H9 (cell line): ENCODE measurements at regions not wholly inside any gene's neighbourhood (a gene's known extent, or its start where the extent isn't known, plus 50 kb on each side); places are given as distances from the start of the nearest gene placed in this dataset.

Source experiments
- DNase-seq: peaks from one replicate; pipeline ENCODE4 v3.0.0-alpha.2; 2017
- H2AFZ ChIP-seq: one replicate; pipeline ENCODE4 v1.6.1; 2013; ENCODE audit warnings: mild to moderate bottlenecking, low read length, control low read depth, moderate library complexity
- H2AK5ac ChIP-seq: 2 replicates; pipeline ENCODE4 v1.6.1; 2013; ENCODE audit warnings: low read length, control low read depth, mixed read lengths; ENCODE audit not compliant: insufficient read length
- H2BK120ac ChIP-seq: one replicate; pipeline ENCODE4 v1.6.1; 2013; ENCODE audit warnings: low read depth, mild to moderate bottlenecking, low read length, control low read depth, inconsistent platforms; ENCODE audit not compliant: poor library complexity, severe bottlenecking
- H2BK12ac ChIP-seq: 2 replicates; pipeline ENCODE4 v1.6.1; 2013; ENCODE audit warnings: low read length, control low read depth, mixed read lengths, low read depth; ENCODE audit not compliant: insufficient read length
- H2BK15ac ChIP-seq: 2 replicates; pipeline ENCODE4 v1.6.1; 2013; ENCODE audit warnings: low read depth, low read length, control low read depth
- H2BK20ac ChIP-seq: one replicate; pipeline ENCODE4 v1.6.1; 2013; ENCODE audit warnings: low read depth, mild to moderate bottlenecking, low read length, control low read depth, inconsistent platforms; ENCODE audit not compliant: poor library complexity, severe bottlenecking
- H2BK5ac ChIP-seq: 2 replicates; pipeline ENCODE4 v1.6.1; 2013; ENCODE audit warnings: low read length, control low read depth, mixed read lengths; ENCODE audit not compliant: insufficient read length
- H3K14ac ChIP-seq: 2 replicates; pipeline ENCODE4 v1.6.1; 2013; ENCODE audit warnings: low read length, control low read depth; ENCODE audit not compliant: insufficient read depth
- H3K18ac ChIP-seq: 2 replicates; pipeline ENCODE4 v1.6.1; 2013; ENCODE audit warnings: low read depth, mild to moderate bottlenecking, mixed read lengths, low read length, control low read depth; ENCODE audit not compliant: insufficient read length
- H3K23ac ChIP-seq: 2 replicates; pipeline ENCODE4 v1.6.1; 2013; ENCODE audit warnings: low read length, control low read depth, mixed read lengths, low read depth; ENCODE audit not compliant: insufficient read length
- H3K23me2 ChIP-seq: 2 replicates; pipeline ENCODE4 v1.6.1; 2013; ENCODE audit warnings: low read depth, mild to moderate bottlenecking, mixed read lengths, low read length, control low read depth; ENCODE audit not compliant: insufficient read length, poor library complexity, severe bottlenecking
- H3K27ac ChIP-seq: 2 replicates; pipeline ENCODE4 v1.5.1; 2013; ENCODE audit warnings: low read length, control low read depth, mixed read lengths, low read depth; ENCODE audit not compliant: insufficient read length
- H3K27me3 ChIP-seq: 2 replicates; pipeline ENCODE4 v1.6.1; 2013; ENCODE audit warnings: low read length, control low read depth, inconsistent platforms; ENCODE audit not compliant: insufficient read depth
- H3K4ac ChIP-seq: 2 replicates; pipeline ENCODE4 v1.6.1; 2013; ENCODE audit warnings: low read depth, mild to moderate bottlenecking, control low read depth, inconsistent platforms, low read length, moderate library complexity
- H3K4me1 ChIP-seq: 2 replicates; pipeline ENCODE4 v1.6.1; 2013; ENCODE audit warnings: low read length, control low read depth, inconsistent platforms; ENCODE audit not compliant: insufficient read depth
- H3K4me2 ChIP-seq: 2 replicates; pipeline ENCODE4 v1.6.1; 2013; ENCODE audit warnings: low read length, control low read depth, mixed read lengths; ENCODE audit not compliant: insufficient read length, insufficient read depth
- H3K56ac ChIP-seq: 2 replicates; pipeline ENCODE4 v1.6.1; 2013; ENCODE audit warnings: low read depth, mild to moderate bottlenecking, mixed read lengths, low read length, control low read depth; ENCODE audit not compliant: insufficient read length
- H3K79me1 ChIP-seq: 2 replicates; pipeline ENCODE4 v1.6.1; 2013; ENCODE audit warnings: low read depth, mild to moderate bottlenecking, moderate library complexity, low read length, control low read depth, inconsistent platforms; ENCODE audit not compliant: insufficient read depth, poor library complexity, severe bottlenecking
- H3K79me2 ChIP-seq: 2 replicates; pipeline ENCODE4 v1.6.1; 2013; ENCODE audit warnings: low read length, control low read depth, inconsistent platforms; ENCODE audit not compliant: insufficient read depth
- H3K9ac ChIP-seq: 2 replicates; pipeline ENCODE4 v1.6.1; 2013; ENCODE audit warnings: low read length, control low read depth, mixed read lengths; ENCODE audit not compliant: insufficient read length; ENCODE audit errors: extremely low read depth
- H3K9me3 ChIP-seq: one replicate; pipeline ENCODE4 v1.6.1; 2013; ENCODE audit warnings: low read depth, low read length, inconsistent platforms; ENCODE audit not compliant: control insufficient read depth
- H3T11ph ChIP-seq: one replicate; pipeline ENCODE4 v1.6.1; 2013; ENCODE audit warnings: mild to moderate bottlenecking, low read length, control low read depth, inconsistent platforms
- H4K20me1 ChIP-seq: one replicate; pipeline ENCODE4 v1.6.1; 2013; ENCODE audit not compliant: control insufficient read depth, insufficient read length, insufficient read depth
- H4K5ac ChIP-seq: 2 replicates; pipeline ENCODE4 v1.6.1; 2013; ENCODE audit warnings: low read depth, mild to moderate bottlenecking, mixed read lengths, low read length, control low read depth; ENCODE audit not compliant: insufficient read length
- H4K8ac ChIP-seq: replicated peaks from 2 replicates; pipeline ENCODE4 v1.6.1; 2013; ENCODE audit warnings: low read length, control low read depth, mixed read lengths, low read depth; ENCODE audit not compliant: insufficient read length
- H4K91ac ChIP-seq: 2 replicates; pipeline ENCODE4 v1.6.1; 2013; ENCODE audit warnings: low read depth, mild to moderate bottlenecking, moderate library complexity, mixed read lengths, low read length, control low read depth; ENCODE audit not compliant: insufficient read length
- H3K27ac Mint-ChIP-seq, 3 experiments: 2 replicates in 2 of 3; 3 replicates in 1 of 3; pipeline ENCODE4 v1.8.0; 2020 to 2021; ENCODE audit warnings: mixed read lengths in 3 of 3, mild to moderate bottlenecking in 1 of 3, moderate library complexity in 1 of 3
- H3K27me3 Mint-ChIP-seq: 2 replicates; pipeline ENCODE4 v1.8.0; 2021; ENCODE audit warnings: low read depth, mild to moderate bottlenecking, moderate library complexity, mixed read lengths
- H3K36me3 Mint-ChIP-seq, 3 experiments: 2 replicates in 2 of 3; 3 replicates in 1 of 3; pipeline ENCODE4 v1.8.0; 2020 to 2021; ENCODE audit warnings: low read depth in 3 of 3, mixed read lengths in 3 of 3; ENCODE audit not compliant: insufficient read depth in 1 of 3
- H3K4me1 Mint-ChIP-seq, 2 experiments: 2 replicates each; pipeline ENCODE4 v1.8.0; 2020; ENCODE audit warnings: mixed read lengths in 2 of 2
- H3K4me3 Mint-ChIP-seq, 2 experiments: 2 replicates in 1 of 2; 3 replicates in 1 of 2; pipeline ENCODE4 v1.8.0; 2020 to 2021; ENCODE audit warnings: mild to moderate bottlenecking in 2 of 2, mixed read lengths in 2 of 2, moderate library complexity in 1 of 2
- H3K9me3 Mint-ChIP-seq, 2 experiments: 2 replicates in 1 of 2; 3 replicates in 1 of 2; pipeline ENCODE4 v1.8.0; 2020; ENCODE audit warnings: mild to moderate bottlenecking in 2 of 2, mixed read lengths in 2 of 2, moderate library complexity in 1 of 2
- WGBS: extraction: QIAGEN DNeasy Blood & Tissue Kit; methylation state at CpG from one replicate; pipeline ENCODE4 v1.1.7; 2013; ENCODE audit warnings: missing lambda C conversion rate, low lambda C conversion rate, mixed read lengths; ENCODE audit not compliant: insufficient read length; ENCODE audit errors: extremely low coverage; 5-methylcytosine and 5-hydroxymethylcytosine counted together
- TF ChIP-seq, protein P1 (sequence below): fragments of 200-600 bp; sonication (generic); conservative IDR thresholded peaks from 3 replicates; pipeline ENCODE4 v1.8.0; 2021; ENCODE audit warnings: antibody characterized with exemption, mild to moderate bottlenecking

DNA sequence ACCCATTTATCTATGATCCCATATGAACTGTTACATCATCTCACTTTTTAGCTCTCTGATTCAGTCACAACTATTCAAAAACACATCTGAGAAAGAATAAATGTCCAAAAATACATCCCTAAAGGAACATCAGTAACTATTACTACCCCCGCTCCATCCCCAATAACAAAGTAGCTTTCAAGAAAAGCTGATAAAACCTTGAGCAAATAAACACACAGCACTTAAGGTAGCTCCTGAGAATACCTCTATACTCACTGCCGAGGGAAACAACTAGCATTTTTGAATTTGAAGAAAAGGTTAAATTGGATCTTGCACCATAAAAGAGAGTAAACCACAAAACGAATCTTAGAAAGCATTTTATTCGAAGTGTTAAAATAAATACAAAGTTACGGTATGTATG, 63.4 kb downstream of the PMAIP1 start:
- 0 out of 7 replicates have a peak overlapping the region, but pooled peaks of 1 of the 3 experiments have one; percentile 5 for H3K27ac Mint-ChIP-seq
- H3K18ac ChIP-seq: no peak overlapping the region
- H3K14ac ChIP-seq: no peak overlapping the region
- H3K27me3 ChIP-seq: no peaks in the 10 kb centered on the region
- H3K4me2 ChIP-seq: no peak overlapping the region
- peaks cover 7 to 9% of the 10 kb centered on the region in 2 experiments for H3K4me1 Mint-ChIP-seq
- H3K9ac ChIP-seq: no peak overlapping the region
- DNase-seq: no peak
- H3K4ac ChIP-seq: no peak overlapping the region
- TF ChIP-seq, protein P1, sequence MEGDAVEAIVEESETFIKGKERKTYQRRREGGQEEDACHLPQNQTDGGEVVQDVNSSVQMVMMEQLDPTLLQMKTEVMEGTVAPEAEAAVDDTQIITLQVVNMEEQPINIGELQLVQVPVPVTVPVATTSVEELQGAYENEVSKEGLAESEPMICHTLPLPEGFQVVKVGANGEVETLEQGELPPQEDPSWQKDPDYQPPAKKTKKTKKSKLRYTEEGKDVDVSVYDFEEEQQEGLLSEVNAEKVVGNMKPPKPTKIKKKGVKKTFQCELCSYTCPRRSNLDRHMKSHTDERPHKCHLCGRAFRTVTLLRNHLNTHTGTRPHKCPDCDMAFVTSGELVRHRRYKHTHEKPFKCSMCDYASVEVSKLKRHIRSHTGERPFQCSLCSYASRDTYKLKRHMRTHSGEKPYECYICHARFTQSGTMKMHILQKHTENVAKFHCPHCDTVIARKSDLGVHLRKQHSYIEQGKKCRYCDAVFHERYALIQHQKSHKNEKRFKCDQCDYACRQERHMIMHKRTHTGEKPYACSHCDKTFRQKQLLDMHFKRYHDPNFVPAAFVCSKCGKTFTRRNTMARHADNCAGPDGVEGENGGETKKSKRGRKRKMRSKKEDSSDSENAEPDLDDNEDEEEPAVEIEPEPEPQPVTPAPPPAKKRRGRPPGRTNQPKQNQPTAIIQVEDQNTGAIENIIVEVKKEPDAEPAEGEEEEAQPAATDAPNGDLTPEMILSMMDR: no peak
- H3K4me1 ChIP-seq: no peaks in the 10 kb centered on the region
- no peaks in the 10 kb centered on the region for H3K27me3 Mint-ChIP-seq
- H3K56ac ChIP-seq: no peak overlapping the region
- H3K79me1 ChIP-seq: no peaks in the 10 kb centered on the region
- H3T11ph ChIP-seq: no peak overlapping the region
- no peak overlapping the region for H3K23ac ChIP-seq
- H3K9me3 Mint-ChIP-seq: no peaks in the 10 kb centered on the region
- H3K4me3 Mint-ChIP-seq: no peak overlapping the region
- no peak overlapping the region for H2BK15ac ChIP-seq
- H2BK12ac ChIP-seq: no peak overlapping the region
- no peaks in the 10 kb centered on the region for H3K9me3 ChIP-seq
- H3K79me2 ChIP-seq: no peaks in the 10 kb centered on the region
- no peak overlapping the region for H2BK5ac ChIP-seq
- H2AK5ac ChIP-seq: no peak overlapping the region
- no peak overlapping the region for H2BK20ac ChIP-seq
- H4K5ac ChIP-seq: no peak overlapping the region
- H4K8ac ChIP-seq: no peak overlapping the region
- H3K27ac ChIP-seq: no peak overlapping the region
- H3K23me2 ChIP-seq: no peaks in the 10 kb centered on the region
- no CpG with 5 or more reads among the region's 5 CpGs for WGBS
- no peaks in the 10 kb centered on the region for H3K36me3 Mint-ChIP-seq
- H4K20me1 ChIP-seq: no peaks in the 10 kb centered on the region
- H2AFZ ChIP-seq: no peak overlapping the region
- H2BK120ac ChIP-seq: no peak overlapping the region
- H4K91ac ChIP-seq: no peak overlapping the region
